ENCODE measurements at regions not wholly inside any gene's neighbourhood (a gene's known extent, or its start where the extent isn't known, plus 50 kb on each side); places are given as distances from the start of the nearest gene placed in this dataset.
"Not testable (repeated sequence)": the region's sequence is repeated elsewhere in the genome, so short reads cannot be mapped to it uniquely, and the experiment has no call there.

- TF ChIP-seq CTCF, POLR2A (IDR thresholded peaks at IDR 0.05): not testable (repeated sequence)
Measured at GRCh38 chr6:144670259-144670658, 385.1 kb downstream of the UTRN start.
